Kasumi-1 (cell line): ENCODE measurements at regions not wholly inside any gene's neighbourhood (a gene's known extent, or its start where the extent isn't known, plus 50 kb on each side); places are given as distances from the start of the nearest gene placed in this dataset.

Source experiments
- DNase-seq, 2 experiments: peaks; one replicate each; lab custom pipeline; 2025; lab: John Stamatoyannopoulos, UW

GRCh38 chr15:57823325-57823882 lies 116.9 kb downstream of the POLR2M start:
- DNase-seq: no peak

DNA sequence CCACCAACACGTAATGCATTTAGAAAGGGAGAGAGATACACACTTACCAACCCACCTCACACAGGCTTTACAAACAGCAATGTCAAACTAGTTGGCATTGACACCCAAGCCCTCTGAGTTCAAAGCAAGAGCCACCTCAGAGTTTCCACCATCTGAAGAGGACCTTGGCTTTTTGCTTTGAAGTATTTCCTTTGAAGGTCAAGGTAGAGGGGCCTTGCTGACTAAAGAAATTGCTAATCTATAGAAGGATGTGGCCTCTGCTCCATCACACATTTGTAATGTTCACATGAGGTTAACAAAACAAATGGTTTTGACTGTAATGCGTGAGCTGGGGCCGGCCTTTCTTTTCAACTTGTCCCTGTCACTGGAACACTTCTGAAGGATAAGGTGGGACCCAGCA lies 117.7 kb downstream of the POLR2M start:
- DNase-seq: no peak

GRCh38 chr15:57827021-57827420 lies 120.5 kb downstream of the POLR2M start:
- no peak for DNase-seq

DNA sequence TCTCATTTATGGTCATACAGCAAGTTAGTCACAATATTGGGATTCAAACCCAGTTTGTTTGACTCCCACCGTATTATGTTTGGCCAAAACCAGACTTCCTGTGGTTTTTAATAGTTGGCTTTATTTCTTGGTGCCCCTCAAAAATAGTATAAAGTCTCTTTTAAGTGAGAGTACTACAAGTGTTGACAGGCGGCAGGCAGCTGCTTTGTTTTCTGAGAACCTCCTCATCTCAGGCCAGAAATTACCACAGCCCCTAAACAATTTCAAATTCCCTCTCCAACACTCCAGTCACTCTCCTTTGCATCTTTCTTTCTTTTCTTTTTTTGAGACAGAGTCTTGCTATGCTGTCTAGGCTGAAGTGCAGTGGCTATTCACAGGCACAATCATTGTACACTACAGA lies 121.5 kb downstream of the POLR2M start:
- no peak for DNase-seq

DNA sequence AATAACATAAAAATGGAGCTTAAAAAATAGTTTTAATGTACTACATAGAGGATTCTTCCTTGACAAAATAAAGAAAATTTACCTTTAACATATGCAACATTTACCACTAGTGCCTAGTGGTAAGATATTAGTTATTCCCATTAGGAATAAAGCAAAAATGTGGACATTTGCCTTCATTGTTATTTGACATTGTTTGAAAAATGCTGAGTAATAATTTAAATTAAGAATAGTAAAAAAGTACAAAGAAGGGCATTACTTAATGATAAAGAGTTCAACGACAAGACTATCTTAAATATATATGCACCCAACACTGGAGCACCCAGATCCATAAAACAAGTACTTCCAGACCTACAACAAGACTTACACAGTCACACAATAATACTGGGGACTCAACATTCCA lies 125.7 kb downstream of the POLR2M start:
- no peak for DNase-seq

DNA sequence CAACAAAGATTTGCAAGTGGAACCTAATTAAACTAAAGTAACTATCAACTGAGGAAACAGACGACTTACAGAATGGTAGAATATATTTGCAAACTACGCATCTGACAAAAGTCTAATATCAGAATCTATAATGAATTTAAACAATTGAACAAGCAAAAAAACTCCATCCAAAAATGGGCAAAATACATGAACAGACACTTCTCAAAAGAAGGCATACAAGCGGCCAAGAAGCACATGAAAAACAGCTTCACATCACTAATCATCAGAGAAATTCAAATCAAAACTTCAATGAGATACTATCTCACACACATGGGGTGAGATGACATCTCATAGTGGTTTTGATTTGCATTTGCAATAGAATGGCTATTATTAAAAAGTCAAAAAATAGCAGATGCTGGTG lies 128.6 kb downstream of the POLR2M start:
- DNase-seq: no peak

GRCh38 chr15:57849317-57849716 lies 142.8 kb downstream of the POLR2M start:
- DNase-seq: no peak

GRCh38 chr15:57854531-57854930 lies 148.0 kb downstream of the POLR2M start:
- no peak for DNase-seq

DNA sequence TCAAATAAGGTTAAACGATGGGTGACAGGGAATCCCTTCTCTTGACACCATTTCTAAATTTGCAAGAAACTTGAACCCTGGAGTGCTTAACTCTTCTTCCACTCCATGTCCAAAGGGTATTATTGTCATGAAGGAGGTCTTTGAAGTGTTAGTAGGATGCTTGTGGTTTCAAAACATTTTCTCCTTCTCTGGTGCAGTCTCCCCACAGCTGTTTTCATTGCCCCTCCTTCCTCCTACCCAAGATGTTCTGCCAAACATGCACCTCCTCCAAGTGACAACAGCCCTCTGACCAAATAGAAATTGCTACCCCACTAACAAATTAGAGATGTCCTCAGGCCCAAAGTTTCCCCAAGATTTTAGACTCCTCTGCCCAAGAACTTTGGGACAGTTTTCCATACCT lies 151.4 kb downstream of the POLR2M start:
- DNase-seq: no peak

- no peak for DNase-seq
Observed at GRCh38 chr15:57859130-57859685, 152.7 kb downstream of the POLR2M start.

- peak; percentile 75 to 79 for DNase-seq
Observed at GRCh38 chr15:57861034-57861638, 154.6 kb downstream of the POLR2M start.

DNA sequence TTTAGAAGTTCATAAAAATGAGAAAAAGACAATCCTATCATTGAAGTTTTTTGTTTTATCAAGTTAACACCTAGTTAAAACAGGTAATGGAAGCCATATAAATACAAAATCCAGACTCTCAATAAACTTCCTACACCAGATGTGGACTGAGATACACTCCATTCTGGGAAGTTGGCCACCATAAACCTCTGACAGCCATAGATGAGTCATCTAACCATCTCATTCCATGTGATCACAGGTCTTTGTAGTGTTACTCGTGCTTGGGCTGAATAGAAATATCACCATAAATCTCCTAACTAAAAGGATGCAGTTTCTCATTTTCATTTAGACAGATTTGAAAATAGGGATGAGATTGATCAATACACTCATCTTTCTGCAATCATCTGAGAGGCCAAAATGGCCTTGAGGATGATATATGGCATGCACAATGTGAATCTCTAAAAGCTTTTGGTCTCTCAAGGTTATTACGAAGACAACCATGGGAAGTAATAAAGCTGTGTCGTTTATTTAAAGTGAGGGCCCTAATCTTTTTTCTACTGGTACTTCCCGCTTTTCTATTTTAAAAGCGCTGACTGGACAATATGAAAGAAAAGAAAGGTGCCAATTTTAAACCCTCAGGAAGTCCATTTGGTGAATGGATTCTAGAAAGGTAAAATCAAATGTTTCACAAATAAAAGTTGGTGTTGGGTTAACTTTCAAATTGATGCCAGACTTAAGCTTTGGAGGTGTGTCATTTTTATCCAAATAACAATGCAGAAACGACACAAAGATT lies 155.5 kb downstream of the POLR2M start:
- no peak for DNase-seq

GRCh38 chr15:57862761-57863160 lies 156.2 kb downstream of the POLR2M start:
- DNase-seq: no peak

GRCh38 chr15:57865294-57865693 lies 158.8 kb downstream of the POLR2M start:
- DNase-seq: peak in 1 of 2 experiments; percentile 4

DNA sequence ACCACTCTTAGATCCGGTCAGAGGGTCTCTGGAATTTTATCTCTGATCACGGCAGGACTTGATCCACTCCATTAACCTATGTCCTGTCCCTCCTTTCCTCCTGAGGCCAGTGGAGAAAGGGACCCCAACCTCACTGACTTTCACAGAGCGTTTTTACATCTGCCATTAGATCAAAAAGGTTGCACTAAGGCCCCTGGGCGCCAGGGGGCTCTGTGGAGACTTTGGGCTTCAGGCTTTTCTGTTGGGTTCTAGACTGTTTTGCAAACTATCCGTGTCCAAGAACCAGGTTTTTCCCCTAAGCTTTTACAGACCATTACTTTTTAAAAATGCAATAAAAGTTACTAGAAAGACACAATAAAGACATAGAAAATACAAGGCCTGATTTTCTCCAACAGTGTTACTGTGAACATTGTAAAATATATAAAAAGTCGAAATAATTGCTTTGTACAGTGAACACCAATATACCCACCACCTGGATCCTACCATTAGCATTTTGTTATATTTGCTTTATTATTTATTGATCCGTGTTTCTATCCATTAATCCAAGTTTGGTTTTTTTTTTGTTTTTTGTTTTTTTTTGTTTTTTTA lies 159.7 kb downstream of the POLR2M start:
- DNase-seq: peak; percentile 36 to 71

- no peak for DNase-seq
Observed at GRCh38 chr15:57867970-57868798, 161.7 kb downstream of the POLR2M start.

- DNase-seq: no peak
Observed at GRCh38 chr15:57870667-57871066, 164.2 kb downstream of the POLR2M start.

DNA sequence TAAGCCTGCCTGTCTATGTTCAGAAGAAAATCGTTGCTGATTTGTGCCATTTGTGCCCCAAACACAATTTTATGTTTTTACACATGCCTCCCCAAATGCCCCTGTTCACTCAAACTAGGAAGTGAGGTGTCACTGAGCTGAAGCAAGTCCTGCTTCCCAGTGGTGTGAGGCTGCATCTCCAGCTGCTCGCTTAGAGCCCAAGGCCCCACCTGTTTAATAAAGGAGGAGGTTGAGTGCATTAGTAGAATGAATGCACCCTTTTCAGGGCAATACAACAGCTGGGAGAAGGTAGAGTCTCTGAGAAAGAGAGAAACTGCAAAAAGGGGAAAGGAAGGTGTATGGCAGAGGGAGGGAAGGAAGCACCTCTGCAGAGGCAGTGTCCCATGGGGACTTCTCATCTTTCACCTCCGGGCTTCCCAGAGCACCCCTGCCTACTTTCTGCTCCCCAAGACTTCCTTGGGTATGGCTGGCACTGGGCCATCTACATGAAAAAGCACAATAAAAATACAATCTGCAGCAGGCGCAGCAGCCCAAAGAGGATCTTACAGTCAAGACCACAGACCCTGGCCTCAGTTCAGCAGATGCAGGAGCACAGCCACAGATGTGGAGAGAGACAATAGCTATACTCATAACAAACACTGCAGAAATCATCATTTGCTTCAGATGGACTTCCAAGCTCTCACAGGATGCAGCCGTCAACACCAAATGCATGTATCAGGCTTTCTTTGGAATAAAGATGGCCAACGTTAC lies 165.9 kb downstream of the POLR2M start:
- no peak for DNase-seq

DNA sequence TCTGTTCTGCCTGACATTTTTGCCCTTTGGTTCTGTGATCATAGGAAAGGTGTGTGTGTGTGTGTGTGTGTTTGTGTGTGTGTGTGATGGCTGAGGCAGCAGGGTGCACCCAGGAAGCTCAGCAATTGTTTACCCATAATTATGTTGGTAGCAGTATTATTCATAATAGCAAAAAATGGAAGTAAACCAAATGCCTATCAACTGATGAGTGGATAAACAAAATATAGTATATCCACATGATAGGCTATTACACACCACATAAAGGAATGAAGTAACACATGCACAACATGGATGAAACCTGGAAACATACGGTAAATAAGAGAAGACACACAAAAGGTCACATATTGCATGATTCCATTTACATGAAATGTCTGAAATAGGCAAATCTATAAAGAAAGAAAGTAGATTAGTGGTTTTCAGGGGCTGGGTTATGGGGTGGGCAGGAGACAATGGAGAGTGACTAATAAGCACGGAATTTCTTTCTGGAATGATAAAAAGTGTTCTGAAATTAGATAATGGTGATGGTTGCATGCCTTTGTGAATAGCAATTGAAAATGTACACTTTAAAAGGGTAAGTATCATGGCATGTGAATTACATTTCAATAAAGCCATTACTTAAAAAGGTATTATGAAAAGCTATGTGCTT lies 167.2 kb downstream of the POLR2M start:
- DNase-seq: no peak

DNA sequence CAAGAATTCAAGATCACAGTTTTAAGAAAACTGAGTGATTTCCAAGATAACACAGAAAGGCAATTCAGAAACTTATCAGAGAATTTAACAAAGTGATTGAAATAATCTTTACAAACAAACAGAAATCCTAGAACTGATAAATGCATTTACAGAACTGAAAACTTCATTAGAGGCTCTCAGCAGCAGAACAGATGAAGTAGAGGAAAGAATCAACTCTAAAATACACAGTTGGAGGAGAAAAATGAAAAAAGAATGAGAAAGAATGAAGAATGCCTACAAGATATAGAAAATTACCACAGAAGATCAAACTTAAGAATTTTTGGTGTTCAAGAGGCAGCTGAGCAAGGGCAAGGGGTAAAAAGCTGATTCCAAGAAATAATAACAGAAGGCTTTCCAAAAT lies 168.8 kb downstream of the POLR2M start:
- DNase-seq: no peak

- no peak for DNase-seq
Observed at GRCh38 chr15:57878573-57878972, 172.1 kb downstream of the POLR2M start.
